ENCODE measurements at regions not wholly inside any gene's neighbourhood (a gene's known extent, or its start where the extent isn't known, plus 50 kb on each side); places are given as distances from the start of the nearest gene placed in this dataset.
"Not testable (repeated sequence)": the region's sequence is repeated elsewhere in the genome, so short reads cannot be mapped to it uniquely, and the experiment has no call there.

- POLR2A ChIA-PET (ENCODE audit: unreplicated experiment); dilution Hi-C loops (cut with HindIII; ENCODE audit: low sequenced_read_pairs, unreplicated experiment): not testable (repeated sequence)
Measured at GRCh38 chr7:89718941-89719340, 435.3 kb upstream of the STEAP1 start.

More at GRCh38 chr7:89718941-89719340, 435.3 kb upstream of the STEAP1 start:
- H3K4me2 ChIP-seq (ENCODE audit: low read depth, low read length); H2BK120ac ChIP-seq (ENCODE audit: low read depth, low read length); H3K4me3 ChIP-seq (ENCODE audit: insufficient read depth, low read depth, low read length); H3K18ac ChIP-seq (ENCODE audit: low read depth, low read length); H3K9me1 ChIP-seq (ENCODE audit: insufficient read depth, low read length); H3K9me3 ChIP-seq (ENCODE audit: control insufficient read depth, insufficient read depth, low read length); H2AFZ ChIP-seq (replicated peaks; ENCODE audit: low read length, poor library complexity); H4K20me1 ChIP-seq (ENCODE audit: insufficient read depth, low read length); DNase-seq; H3K27ac ChIP-seq (ENCODE audit: insufficient read depth, low read length); H3K56ac ChIP-seq (ENCODE audit: extremely low read depth, insufficient read depth, low read length); intact Hi-C loops (cut with micrococcal nuclease); H2BK20ac ChIP-seq (ENCODE audit: low read depth, low read length); BruUV-seq (replicated peaks); H4K5ac ChIP-seq (ENCODE audit: low read depth, low read length); H3K36me3 ChIP-seq (ENCODE audit: control insufficient read depth, insufficient read depth, low read length); H3K9ac ChIP-seq (ENCODE audit: low read depth, low read length); H3K79me1 ChIP-seq (ENCODE audit: low read depth in 1 of 2, low read length in 2 of 2); in situ Hi-C loops (cut with MboI; ENCODE audit: low sequenced_read_pairs); H2AK9ac ChIP-seq (replicated peaks; ENCODE audit: low read depth, low read length, poor library complexity); H3K23ac ChIP-seq (ENCODE audit: low read depth, low read length); H3K27me3 ChIP-seq (ENCODE audit: control insufficient read depth, insufficient read depth, low read length); H3K14ac ChIP-seq (replicated peaks; ENCODE audit: low read depth, low read length); H2AK5ac ChIP-seq (ENCODE audit: low read depth, low read length); CTCF ChIA-PET; ATAC-seq (ENCODE audit: low read depth); H3K4me1 ChIP-seq (ENCODE audit: control insufficient read depth, insufficient read depth, low read length); H2BK5ac ChIP-seq (ENCODE audit: low read depth, low read length, poor library complexity, severe bottlenecking); H3K4ac ChIP-seq (ENCODE audit: low read depth, low read length); H4K8ac ChIP-seq (ENCODE audit: low read depth in 2 of 2, low read length in 2 of 2); H2BK15ac ChIP-seq (ENCODE audit: low read depth, low read length); H4K91ac ChIP-seq (ENCODE audit: insufficient read depth, low read depth, low read length): not testable (repeated sequence)
- WGBS, 2 experiments (ENCODE audit: extremely low coverage in 2 of 2, insufficient read length in 1 of 2): no CpG with 5 or more reads among the region's 2 CpGs

Measured in IMR-90 (cell line).